ENCODE measurements at regions not wholly inside any gene's neighbourhood (a gene's known extent, or its start where the extent isn't known, plus 50 kb on each side); places are given as distances from the start of the nearest gene placed in this dataset.

- Histone ChIP-seq H3K9me3 (ENCODE audit: insufficient read depth in 2 of 2, low read depth in 1 of 2, low read length in 1 of 2) (no peaks in the 10 kb centered on the region), H3K27ac (ENCODE audit: low read depth, low read length) (no peak overlapping the region), H3K4me1 (replicated peaks in 1 of 4; ENCODE audit: control insufficient read depth in 3 of 4, insufficient read depth in 4 of 4, low read length in 3 of 4) (no peaks in the 10 kb centered on the region; a peak in 1 of 7 replicates), H3K4me3 (ENCODE audit: extremely low read depth in 1 of 4, insufficient read depth in 2 of 4, low read depth in 3 of 4, low read length in 4 of 4) (no peak overlapping the region), H2BK20ac (ENCODE audit: low read length) (no peak overlapping the region), H3K36me3 (ENCODE audit: control insufficient read depth in 2 of 4, insufficient read depth in 4 of 4, low read length in 3 of 4) (no peaks in the 10 kb centered on the region), H4K8ac (ENCODE audit: extremely low read depth, insufficient read depth, low read length) (no peak overlapping the region), H4K91ac (replicated peaks; ENCODE audit: insufficient read length, low read length) (no peak overlapping the region), H4K5ac (ENCODE audit: insufficient read length, low read depth, low read length) (no peak overlapping the region), H2BK120ac (replicated peaks; ENCODE audit: low read depth, low read length) (no peak overlapping the region), H4K20me1 (replicated peaks in 1 of 2; ENCODE audit: control insufficient read depth in 1 of 2, insufficient read depth in 2 of 2, low read length in 2 of 2) (no peaks in the 10 kb centered on the region), H3K79me2 (ENCODE audit: control insufficient read depth in 1 of 2, insufficient read depth in 2 of 2, low read length in 2 of 2) (no peaks in the 10 kb centered on the region), H2BK5ac (ENCODE audit: low read depth, low read length) (no peak overlapping the region), H3K14ac (ENCODE audit: insufficient read length) (no peak overlapping the region), H2AK5ac (ENCODE audit: low read depth, low read length) (no peak overlapping the region), H3K4ac (replicated peaks; ENCODE audit: insufficient read length, low read depth, low read length) (no peak overlapping the region), H3K23ac (ENCODE audit: insufficient read length) (no peak overlapping the region), H2AFZ (ENCODE audit: low read length) (no peak overlapping the region), H3K23me2 (ENCODE audit: low read depth, low read length) (no peaks in the 10 kb centered on the region; the same call in 1 of the 2 replicates), H2BK12ac (ENCODE audit: low read depth, low read length) (no peak overlapping the region), H3K18ac (ENCODE audit: extremely low read depth, low read length) (no peak overlapping the region), H3K27me3 (replicated peaks in 1 of 4; ENCODE audit: control insufficient read depth in 3 of 4, extremely low read depth in 1 of 4, insufficient read depth in 3 of 4, low read length in 3 of 4) (no peaks in the 10 kb centered on the region), H3K56ac (replicated peaks; ENCODE audit: insufficient read length, low read depth, low read length) (no peak overlapping the region), H3K79me1 (ENCODE audit: low read depth, low read length) (no peaks in the 10 kb centered on the region), H3K9ac (replicated peaks in 1 of 4; ENCODE audit: extremely low read depth in 1 of 4, low read depth in 3 of 4, low read length in 3 of 4) (no peak overlapping the region), H3K4me2 (ENCODE audit: insufficient read depth in 1 of 2, low read depth in 2 of 2, low read length in 2 of 2) (no peak overlapping the region), H2BK15ac (ENCODE audit: low read length) (no peak overlapping the region)
- 94% methylated on average over 1 of the region's 1 CpG; no CpG with 5 or more reads in 1 of the 2 experiments for WGBS, 2 experiments (ENCODE audit: extremely low coverage in 1 of 2, insufficient coverage in 1 of 2, insufficient read length in 1 of 2, insufficient replicate concordance in 2 of 2, low coverage in 1 of 2, low lambda C conversion rate in 2 of 2, missing lambda C conversion rate in 1 of 2)
- FAIRE-seq (no peak), DNase-seq (ENCODE audit: low read depth in 1 of 2, low spot score in 2 of 2) (no peak)
- ChIA-PET CTCF (ENCODE audit: partially characterized antibody) (interaction anchor here (0.7 kb wide), 1 partner anchor 492 kb away, joined by 3 read pairs; no protein-coding TSS in a partner anchor), POLR2A (ENCODE audit: partially characterized antibody) (no interaction called here)
- TF ChIP-seq TEAD4 (IDR thresholded peaks at IDR 0.05; ENCODE audit: low read depth, low read length): no peak
- no peak for TF ChIP-seq ZNF274 (IDR thresholded peaks at IDR 0.05; ENCODE audit: borderline replicate concordance, extremely low read depth, low read length)
- no peak for TF ChIP-seq SIRT6 (IDR thresholded peaks at IDR 0.05; ENCODE audit: low read length)
- TF ChIP-seq SIX5 (IDR thresholded peaks at IDR 0.05; ENCODE audit: low read depth, low read length): no peak
- no peak for TF ChIP-seq KDM4A (IDR thresholded peaks at IDR 0.05; ENCODE audit: low read depth, low read length, severe bottlenecking)
- TF ChIP-seq RAD21 (IDR thresholded peaks at IDR 0.05 in 1 of 2, conservative IDR thresholded peaks at IDR 0.05 in 1 of 2; ENCODE audit: low read depth in 2 of 2, low read length in 2 of 2): no peak
- no peak for TF ChIP-seq CHD1 (IDR thresholded peaks at IDR 0.05; ENCODE audit: low read depth, low read length)
- no peak for TF ChIP-seq CREB1 (IDR thresholded peaks at IDR 0.05)
- TF ChIP-seq TCF12 (IDR thresholded peaks at IDR 0.05; ENCODE audit: low read depth, low read length): no peak
- TF ChIP-seq MAX (IDR thresholded peaks at IDR 0.05): no peak
- TF ChIP-seq CTBP2 (IDR thresholded peaks at IDR 0.05; ENCODE audit: borderline replicate concordance, insufficient read depth, insufficient read length, low read length): no peak
- no peak for TF ChIP-seq MAFK (IDR thresholded peaks at IDR 0.05; ENCODE audit: low read depth, low read length)
Measured at GRCh38 chr5:61941637-61942036, 364.4 kb upstream of the KIF2A start.
